ENCODE measurements at regions not wholly inside any gene's neighbourhood (a gene's known extent, or its start where the extent isn't known, plus 50 kb on each side); places are given as distances from the start of the nearest gene placed in this dataset.
"Not testable (repeated sequence)": the region's sequence is repeated elsewhere in the genome, so short reads cannot be mapped to it uniquely, and the experiment has no call there.

- TF ChIP-seq CTCF (conservative IDR thresholded peaks at IDR 0.05; ENCODE audit: low read depth, low read length); EZH2 (IDR thresholded peaks at IDR 0.05; ENCODE audit: borderline replicate concordance, low read depth, low read length, poor library complexity, severe bottlenecking): not testable (repeated sequence)
Measured at GRCh38 chr5:96171973-96172372, 210.3 kb upstream of the ELL2 start.
